ENCODE measurements at regions not wholly inside any gene's neighbourhood (a gene's known extent, or its start where the extent isn't known, plus 50 kb on each side); places are given as distances from the start of the nearest gene placed in this dataset.

DNA sequence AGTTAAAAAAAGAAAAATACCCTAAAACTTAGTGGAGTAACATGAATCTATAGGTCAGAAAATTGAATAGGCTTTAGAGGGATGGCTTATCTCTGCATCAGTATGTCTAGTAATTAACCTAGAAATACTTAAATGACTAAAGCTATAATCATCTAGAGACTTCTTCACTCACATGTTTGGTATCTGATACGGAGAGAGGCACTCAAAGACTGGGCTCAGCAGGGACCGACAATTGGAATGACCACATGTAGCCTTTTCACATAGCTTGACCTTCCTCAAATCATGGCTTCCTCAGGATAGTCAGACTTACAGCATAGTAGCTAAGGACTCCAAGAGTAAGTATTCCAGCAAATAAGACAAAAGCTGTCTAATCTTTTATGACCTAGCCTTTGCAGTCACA, 105.3 kb upstream of the RORB start:
- TF ChIP-seq, protein P1, sequence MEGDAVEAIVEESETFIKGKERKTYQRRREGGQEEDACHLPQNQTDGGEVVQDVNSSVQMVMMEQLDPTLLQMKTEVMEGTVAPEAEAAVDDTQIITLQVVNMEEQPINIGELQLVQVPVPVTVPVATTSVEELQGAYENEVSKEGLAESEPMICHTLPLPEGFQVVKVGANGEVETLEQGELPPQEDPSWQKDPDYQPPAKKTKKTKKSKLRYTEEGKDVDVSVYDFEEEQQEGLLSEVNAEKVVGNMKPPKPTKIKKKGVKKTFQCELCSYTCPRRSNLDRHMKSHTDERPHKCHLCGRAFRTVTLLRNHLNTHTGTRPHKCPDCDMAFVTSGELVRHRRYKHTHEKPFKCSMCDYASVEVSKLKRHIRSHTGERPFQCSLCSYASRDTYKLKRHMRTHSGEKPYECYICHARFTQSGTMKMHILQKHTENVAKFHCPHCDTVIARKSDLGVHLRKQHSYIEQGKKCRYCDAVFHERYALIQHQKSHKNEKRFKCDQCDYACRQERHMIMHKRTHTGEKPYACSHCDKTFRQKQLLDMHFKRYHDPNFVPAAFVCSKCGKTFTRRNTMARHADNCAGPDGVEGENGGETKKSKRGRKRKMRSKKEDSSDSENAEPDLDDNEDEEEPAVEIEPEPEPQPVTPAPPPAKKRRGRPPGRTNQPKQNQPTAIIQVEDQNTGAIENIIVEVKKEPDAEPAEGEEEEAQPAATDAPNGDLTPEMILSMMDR (conservative IDR thresholded peaks at IDR 0.05; ENCODE audit: low read depth in 2 of 2) = no peak
- TF ChIP-seq, protein P2, sequence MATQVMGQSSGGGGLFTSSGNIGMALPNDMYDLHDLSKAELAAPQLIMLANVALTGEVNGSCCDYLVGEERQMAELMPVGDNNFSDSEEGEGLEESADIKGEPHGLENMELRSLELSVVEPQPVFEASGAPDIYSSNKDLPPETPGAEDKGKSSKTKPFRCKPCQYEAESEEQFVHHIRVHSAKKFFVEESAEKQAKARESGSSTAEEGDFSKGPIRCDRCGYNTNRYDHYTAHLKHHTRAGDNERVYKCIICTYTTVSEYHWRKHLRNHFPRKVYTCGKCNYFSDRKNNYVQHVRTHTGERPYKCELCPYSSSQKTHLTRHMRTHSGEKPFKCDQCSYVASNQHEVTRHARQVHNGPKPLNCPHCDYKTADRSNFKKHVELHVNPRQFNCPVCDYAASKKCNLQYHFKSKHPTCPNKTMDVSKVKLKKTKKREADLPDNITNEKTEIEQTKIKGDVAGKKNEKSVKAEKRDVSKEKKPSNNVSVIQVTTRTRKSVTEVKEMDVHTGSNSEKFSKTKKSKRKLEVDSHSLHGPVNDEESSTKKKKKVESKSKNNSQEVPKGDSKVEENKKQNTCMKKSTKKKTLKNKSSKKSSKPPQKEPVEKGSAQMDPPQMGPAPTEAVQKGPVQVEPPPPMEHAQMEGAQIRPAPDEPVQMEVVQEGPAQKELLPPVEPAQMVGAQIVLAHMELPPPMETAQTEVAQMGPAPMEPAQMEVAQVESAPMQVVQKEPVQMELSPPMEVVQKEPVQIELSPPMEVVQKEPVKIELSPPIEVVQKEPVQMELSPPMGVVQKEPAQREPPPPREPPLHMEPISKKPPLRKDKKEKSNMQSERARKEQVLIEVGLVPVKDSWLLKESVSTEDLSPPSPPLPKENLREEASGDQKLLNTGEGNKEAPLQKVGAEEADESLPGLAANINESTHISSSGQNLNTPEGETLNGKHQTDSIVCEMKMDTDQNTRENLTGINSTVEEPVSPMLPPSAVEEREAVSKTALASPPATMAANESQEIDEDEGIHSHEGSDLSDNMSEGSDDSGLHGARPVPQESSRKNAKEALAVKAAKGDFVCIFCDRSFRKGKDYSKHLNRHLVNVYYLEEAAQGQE (IDR thresholded peaks at IDR 0.05; ENCODE audit: unreplicated experiment) = no peak
- TF ChIP-seq POLR2AphosphoS5 (IDR thresholded peaks at IDR 0.05; ENCODE audit: low read depth) = no peak
- TF ChIP-seq EZH2 (IDR thresholded peaks at IDR 0.05; ENCODE audit: low read depth, unreplicated experiment) = no peak
- no peak for TF ChIP-seq CREB1 (CRISPR knock-in tag; IDR thresholded peaks at IDR 0.05; ENCODE audit: low read depth)
- no peak for TF ChIP-seq EZH2phosphoT487 (IDR thresholded peaks at IDR 0.05; ENCODE audit: unreplicated experiment)
- TF ChIP-seq, protein P3, sequence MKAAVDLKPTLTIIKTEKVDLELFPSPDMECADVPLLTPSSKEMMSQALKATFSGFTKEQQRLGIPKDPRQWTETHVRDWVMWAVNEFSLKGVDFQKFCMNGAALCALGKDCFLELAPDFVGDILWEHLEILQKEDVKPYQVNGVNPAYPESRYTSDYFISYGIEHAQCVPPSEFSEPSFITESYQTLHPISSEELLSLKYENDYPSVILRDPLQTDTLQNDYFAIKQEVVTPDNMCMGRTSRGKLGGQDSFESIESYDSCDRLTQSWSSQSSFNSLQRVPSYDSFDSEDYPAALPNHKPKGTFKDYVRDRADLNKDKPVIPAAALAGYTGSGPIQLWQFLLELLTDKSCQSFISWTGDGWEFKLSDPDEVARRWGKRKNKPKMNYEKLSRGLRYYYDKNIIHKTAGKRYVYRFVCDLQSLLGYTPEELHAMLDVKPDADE (IDR thresholded peaks at IDR 0.05) = no peak
- no peak for TF ChIP-seq ZNF114 (CRISPR knock-in tag; IDR thresholded peaks at IDR 0.05)
- TF ChIP-seq STAT1 (IDR thresholded peaks at IDR 0.05; ENCODE audit: unreplicated experiment) = no peak
- TF ChIP-seq JUNB (IDR thresholded peaks at IDR 0.05; ENCODE audit: unreplicated experiment) = no peak
- TF ChIP-seq ZNF331 (CRISPR knock-in tag; IDR thresholded peaks at IDR 0.05; ENCODE audit: low read depth) = no peak
- TF ChIP-seq NANOG (IDR thresholded peaks at IDR 0.05; ENCODE audit: borderline replicate concordance) = no peak
- TF ChIP-seq, protein P4, sequence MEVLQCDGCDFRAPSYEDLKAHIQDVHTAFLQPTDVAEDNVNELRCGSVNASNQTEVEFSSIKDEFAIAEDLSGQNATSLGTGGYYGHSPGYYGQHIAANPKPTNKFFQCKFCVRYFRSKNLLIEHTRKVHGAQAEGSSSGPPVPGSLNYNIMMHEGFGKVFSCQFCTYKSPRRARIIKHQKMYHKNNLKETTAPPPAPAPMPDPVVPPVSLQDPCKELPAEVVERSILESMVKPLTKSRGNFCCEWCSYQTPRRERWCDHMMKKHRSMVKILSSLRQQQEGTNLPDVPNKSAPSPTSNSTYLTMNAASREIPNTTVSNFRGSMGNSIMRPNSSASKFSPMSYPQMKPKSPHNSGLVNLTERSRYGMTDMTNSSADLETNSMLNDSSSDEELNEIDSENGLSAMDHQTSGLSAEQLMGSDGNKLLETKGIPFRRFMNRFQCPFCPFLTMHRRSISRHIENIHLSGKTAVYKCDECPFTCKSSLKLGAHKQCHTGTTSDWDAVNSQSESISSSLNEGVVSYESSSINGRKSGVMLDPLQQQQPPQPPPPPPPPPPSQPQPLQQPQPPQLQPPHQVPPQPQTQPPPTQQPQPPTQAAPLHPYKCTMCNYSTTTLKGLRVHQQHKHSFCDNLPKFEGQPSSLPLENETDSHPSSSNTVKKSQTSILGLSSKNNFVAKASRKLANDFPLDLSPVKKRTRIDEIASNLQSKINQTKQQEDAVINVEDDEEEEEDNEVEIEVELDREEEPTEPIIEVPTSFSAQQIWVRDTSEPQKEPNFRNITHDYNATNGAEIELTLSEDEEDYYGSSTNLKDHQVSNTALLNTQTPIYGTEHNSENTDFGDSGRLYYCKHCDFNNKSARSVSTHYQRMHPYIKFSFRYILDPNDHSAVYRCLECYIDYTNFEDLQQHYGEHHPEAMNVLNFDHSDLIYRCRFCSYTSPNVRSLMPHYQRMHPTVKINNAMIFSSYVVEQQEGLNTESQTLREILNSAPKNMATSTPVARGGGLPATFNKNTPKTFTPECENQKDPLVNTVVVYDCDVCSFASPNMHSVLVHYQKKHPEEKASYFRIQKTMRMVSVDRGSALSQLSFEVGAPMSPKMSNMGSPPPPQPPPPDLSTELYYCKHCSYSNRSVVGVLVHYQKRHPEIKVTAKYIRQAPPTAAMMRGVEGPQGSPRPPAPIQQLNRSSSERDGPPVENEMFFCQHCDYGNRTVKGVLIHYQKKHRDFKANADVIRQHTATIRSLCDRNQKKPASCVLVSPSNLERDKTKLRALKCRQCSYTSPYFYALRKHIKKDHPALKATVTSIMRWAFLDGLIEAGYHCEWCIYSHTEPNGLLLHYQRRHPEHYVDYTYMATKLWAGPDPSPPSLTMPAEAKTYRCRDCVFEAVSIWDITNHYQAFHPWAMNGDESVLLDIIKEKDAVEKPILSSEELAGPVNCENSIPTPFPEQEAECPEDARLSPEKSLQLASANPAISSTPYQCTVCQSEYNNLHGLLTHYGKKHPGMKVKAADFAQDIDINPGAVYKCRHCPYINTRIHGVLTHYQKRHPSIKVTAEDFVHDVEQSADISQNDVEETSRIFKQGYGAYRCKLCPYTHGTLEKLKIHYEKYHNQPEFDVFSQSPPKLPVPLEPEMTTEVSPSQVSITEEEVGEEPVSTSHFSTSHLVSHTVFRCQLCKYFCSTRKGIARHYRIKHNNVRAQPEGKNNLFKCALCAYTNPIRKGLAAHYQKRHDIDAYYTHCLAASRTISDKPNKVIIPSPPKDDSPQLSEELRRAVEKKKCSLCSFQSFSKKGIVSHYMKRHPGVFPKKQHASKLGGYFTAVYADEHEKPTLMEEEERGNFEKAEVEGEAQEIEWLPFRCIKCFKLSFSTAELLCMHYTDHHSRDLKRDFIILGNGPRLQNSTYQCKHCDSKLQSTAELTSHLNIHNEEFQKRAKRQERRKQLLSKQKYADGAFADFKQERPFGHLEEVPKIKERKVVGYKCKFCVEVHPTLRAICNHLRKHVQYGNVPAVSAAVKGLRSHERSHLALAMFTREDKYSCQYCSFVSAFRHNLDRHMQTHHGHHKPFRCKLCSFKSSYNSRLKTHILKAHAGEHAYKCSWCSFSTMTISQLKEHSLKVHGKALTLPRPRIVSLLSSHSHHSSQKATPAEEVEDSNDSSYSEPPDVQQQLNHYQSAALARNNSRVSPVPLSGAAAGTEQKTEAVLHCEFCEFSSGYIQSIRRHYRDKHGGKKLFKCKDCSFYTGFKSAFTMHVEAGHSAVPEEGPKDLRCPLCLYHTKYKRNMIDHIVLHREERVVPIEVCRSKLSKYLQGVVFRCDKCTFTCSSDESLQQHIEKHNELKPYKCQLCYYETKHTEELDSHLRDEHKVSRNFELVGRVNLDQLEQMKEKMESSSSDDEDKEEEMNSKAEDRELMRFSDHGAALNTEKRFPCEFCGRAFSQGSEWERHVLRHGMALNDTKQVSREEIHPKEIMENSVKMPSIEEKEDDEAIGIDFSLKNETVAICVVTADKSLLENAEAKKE (CRISPR knock-in tag; IDR thresholded peaks at IDR 0.05) = no peak
